CD1c-positive myeloid dendritic cell (primary cell): ENCODE measurements at regions not wholly inside any gene's neighbourhood (a gene's known extent, or its start where the extent isn't known, plus 50 kb on each side); places are given as distances from the start of the nearest gene placed in this dataset.

ENCODE experiments used
- DNase-seq: peaks from one replicate; pipeline ENCODE4 v3.0.0-alpha.2; 2016; ENCODE audit errors: extremely low spot score

GRCh38 chr20:59376109-59376841 is 75.9 kb downstream of the EDN3 start:
- no peak for DNase-seq

GRCh38 chr20:59376998-59377397 is 76.6 kb downstream of the EDN3 start:
- DNase-seq: no peak

- no peak for DNase-seq
Observed at GRCh38 chr20:59377842-59378241, 77.4 kb downstream of the EDN3 start.

GRCh38 chr20:59378396-59378795 is 78.0 kb downstream of the EDN3 start:
- no peak for DNase-seq

GRCh38 chr20:59378966-59379365 is 78.6 kb downstream of the EDN3 start:
- DNase-seq: no peak

GRCh38 chr20:59381689-59382088 is 81.3 kb downstream of the EDN3 start:
- no peak for DNase-seq

- no peak for DNase-seq
Observed at GRCh38 chr20:59382157-59382725, 81.8 kb downstream of the EDN3 start.

- DNase-seq: no peak
Observed at GRCh38 chr20:59382907-59383306, 82.5 kb downstream of the EDN3 start.

GRCh38 chr20:59385038-59385437 is 84.6 kb downstream of the EDN3 start:
- DNase-seq: no peak

GRCh38 chr20:59385480-59385879 is 85.1 kb downstream of the EDN3 start:
- no peak for DNase-seq

- no peak for DNase-seq
Observed at GRCh38 chr20:59386809-59387208, 86.4 kb downstream of the EDN3 start.

- no peak for DNase-seq
Observed at GRCh38 chr20:59387891-59388290, 87.5 kb downstream of the EDN3 start.

- DNase-seq: no peak
Observed at GRCh38 chr20:59388402-59388801, 88.0 kb downstream of the EDN3 start.

- no peak for DNase-seq
Observed at GRCh38 chr20:59390437-59390836, 90.0 kb downstream of the EDN3 start.

- DNase-seq: no peak
Observed at GRCh38 chr20:59391975-59392374, 91.6 kb downstream of the EDN3 start.

GRCh38 chr20:59392736-59393135 is 92.3 kb downstream of the EDN3 start:
- no peak for DNase-seq

- no peak for DNase-seq
Observed at GRCh38 chr20:59393142-59393541, 92.7 kb downstream of the EDN3 start.

- no peak for DNase-seq
Observed at GRCh38 chr20:59395729-59396128, 95.3 kb downstream of the EDN3 start.

- DNase-seq: no peak
Observed at GRCh38 chr20:59398537-59399205, 98.3 kb downstream of the EDN3 start.

GRCh38 chr20:59399426-59400099 is 99.2 kb downstream of the EDN3 start:
- DNase-seq: no peak

- no peak for DNase-seq
Observed at GRCh38 chr20:59400708-59401107, 100.3 kb downstream of the EDN3 start.

GRCh38 chr20:59402681-59403080 is 102.3 kb downstream of the EDN3 start:
- DNase-seq: no peak
